Thyroid gland (tissue), 4 donors: ENCODE measurements at regions not wholly inside any gene's neighbourhood (a gene's known extent, or its start where the extent isn't known, plus 50 kb on each side); places are given as distances from the start of the nearest gene placed in this dataset.

Source experiments
- POLR2A ChIP-seq, 2 donors: fragments of 450-650 bp; IDR thresholded peaks; one replicate each; pipeline ENCODE4 v1.6.1; 2017; ENCODE audit warnings: antibody characterized with exemption in 2 of 2, mild to moderate bottlenecking in 2 of 2, moderate library complexity in 1 of 2
- TF ChIP-seq, protein P1 (sequence below), 6 experiments: fragments of 200-600 bp in 3 of 6; fragments of 450-650 bp in 3 of 6; sonication (generic) in 3 of 6; IDR thresholded peaks; one replicate each; pipeline ENCODE4 v1.5.1; 2016 to 2019; ENCODE audit warnings: antibody characterized with exemption in 6 of 6, mild to moderate bottlenecking in 2 of 6, inconsistent platforms in 1 of 6, moderate library complexity in 1 of 6

DNA sequence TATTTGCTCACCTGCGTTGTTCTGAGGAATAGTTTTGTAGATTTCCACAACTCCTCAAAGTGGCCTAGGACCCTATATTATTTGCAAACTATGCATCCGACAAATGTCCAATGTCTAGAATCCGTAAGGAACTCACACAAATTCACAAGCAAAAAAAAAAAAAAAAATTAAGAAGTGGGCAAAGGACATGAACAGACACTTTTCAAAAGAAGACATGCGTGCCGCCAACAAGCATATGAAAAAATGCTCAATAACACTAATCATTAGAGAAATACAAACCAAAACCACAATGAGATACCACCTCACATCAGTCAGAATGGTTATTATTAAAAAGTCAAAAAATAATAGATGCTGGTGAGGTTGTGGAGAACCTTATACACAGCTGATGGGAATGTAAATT is 398.5 kb upstream of the PROK2 start:
- TF ChIP-seq, protein P1, sequence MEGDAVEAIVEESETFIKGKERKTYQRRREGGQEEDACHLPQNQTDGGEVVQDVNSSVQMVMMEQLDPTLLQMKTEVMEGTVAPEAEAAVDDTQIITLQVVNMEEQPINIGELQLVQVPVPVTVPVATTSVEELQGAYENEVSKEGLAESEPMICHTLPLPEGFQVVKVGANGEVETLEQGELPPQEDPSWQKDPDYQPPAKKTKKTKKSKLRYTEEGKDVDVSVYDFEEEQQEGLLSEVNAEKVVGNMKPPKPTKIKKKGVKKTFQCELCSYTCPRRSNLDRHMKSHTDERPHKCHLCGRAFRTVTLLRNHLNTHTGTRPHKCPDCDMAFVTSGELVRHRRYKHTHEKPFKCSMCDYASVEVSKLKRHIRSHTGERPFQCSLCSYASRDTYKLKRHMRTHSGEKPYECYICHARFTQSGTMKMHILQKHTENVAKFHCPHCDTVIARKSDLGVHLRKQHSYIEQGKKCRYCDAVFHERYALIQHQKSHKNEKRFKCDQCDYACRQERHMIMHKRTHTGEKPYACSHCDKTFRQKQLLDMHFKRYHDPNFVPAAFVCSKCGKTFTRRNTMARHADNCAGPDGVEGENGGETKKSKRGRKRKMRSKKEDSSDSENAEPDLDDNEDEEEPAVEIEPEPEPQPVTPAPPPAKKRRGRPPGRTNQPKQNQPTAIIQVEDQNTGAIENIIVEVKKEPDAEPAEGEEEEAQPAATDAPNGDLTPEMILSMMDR (IDR thresholded peaks at IDR 0.05): no peak
- no peak for TF ChIP-seq POLR2A (IDR thresholded peaks at IDR 0.05)
